AG10803 (cell line): ENCODE measurements at regions not wholly inside any gene's neighbourhood (a gene's known extent, or its start where the extent isn't known, plus 50 kb on each side); places are given as distances from the start of the nearest gene placed in this dataset.

Experiments used
- DNase-seq: peaks from one replicate; pipeline ENCODE4 v3.0.0; 2010; ENCODE audit warnings: low read depth
- H3K4me3 ChIP-seq: 2 replicates; pipeline ENCODE4 v1.5.1; 2011; ENCODE audit warnings: mild to moderate bottlenecking, low read length, control low read depth
- CTCF ChIP-seq: conservative IDR thresholded peaks from 2 replicates; pipeline ENCODE4 v1.5.1; 2011; ENCODE audit warnings: mild to moderate bottlenecking, low read length, control low read depth, inconsistent platforms

GRCh38 chr3:193941486-193941885, 194.5 kb upstream of the HES1 start:
- no peak overlapping the region for H3K4me3 ChIP-seq
- TF ChIP-seq CTCF: no peak
- no peak for DNase-seq

- no peak for TF ChIP-seq CTCF
- DNase-seq: no peak
- no peak overlapping the region for H3K4me3 ChIP-seq
These were observed 193.4 kb upstream of the HES1 start for GRCh38 chr3:193942516-193943055.

- no peak overlapping the region for H3K4me3 ChIP-seq
- TF ChIP-seq CTCF: no peak
- no peak for DNase-seq
These were observed 192.7 kb upstream of the HES1 start for GRCh38 chr3:193943200-193943599.

GRCh38 chr3:193943851-193944517, 192.0 kb upstream of the HES1 start:
- no peak overlapping the region for H3K4me3 ChIP-seq
- DNase-seq: no peak
- no peak for TF ChIP-seq CTCF

- no peak overlapping the region for H3K4me3 ChIP-seq
- no peak for DNase-seq
- no peak for TF ChIP-seq CTCF
These were observed 191.4 kb upstream of the HES1 start for GRCh38 chr3:193944518-193944884.

GRCh38 chr3:193945143-193945542, 190.8 kb upstream of the HES1 start:
- no peak overlapping the region for H3K4me3 ChIP-seq
- no peak for DNase-seq
- TF ChIP-seq CTCF: no peak; the same call in 1 of the 2 replicates

- no peak for TF ChIP-seq CTCF
- no peak overlapping the region for H3K4me3 ChIP-seq
- DNase-seq: no peak
These were observed 189.0 kb upstream of the HES1 start for GRCh38 chr3:193946945-193947344.
